Stimulated activated CD8-positive, alpha-beta memory T cell treated with anti-CD3 and anti-CD28 coated beads, Interleukin-15, amount 100 ng/mL, for 48 hours (primary cell): ENCODE measurements at regions not wholly inside any gene's neighbourhood (a gene's known extent, or its start where the extent isn't known, plus 50 kb on each side); places are given as distances from the start of the nearest gene placed in this dataset.
A peak's percentile ranks its signal among the peaks of the same experiment; 100 is the strongest.

Experiments used
- DNase-seq, 2 donors: peaks; one replicate each; pipeline ENCODE4 v3.0.0-alpha.2; 2020; ENCODE audit warnings: low read depth in 2 of 2

GRCh38 chr10:129140921-129141885 is 325.8 kb upstream of the MGMT start:
- DNase-seq, result no peak

- DNase-seq, result no peak
Measured at GRCh38 chr10:129151281-129151680, 315.8 kb upstream of the MGMT start.

- DNase-seq, result no peak
Measured at GRCh38 chr10:129156406-129156805, 310.6 kb upstream of the MGMT start.

- DNase-seq, result no peak
Measured at GRCh38 chr10:129157185-129157584, 309.9 kb upstream of the MGMT start.

- no peak for DNase-seq
Measured at GRCh38 chr10:129161150-129161549, 305.9 kb upstream of the MGMT start.

- DNase-seq, result no peak
Measured at GRCh38 chr10:129163531-129163930, 303.5 kb upstream of the MGMT start.

GRCh38 chr10:129165076-129165720 is 301.8 kb upstream of the MGMT start:
- no peak for DNase-seq

- no peak for DNase-seq
Measured at GRCh38 chr10:129165770-129166169, 301.3 kb upstream of the MGMT start.

GRCh38 chr10:129168660-129169059 is 298.4 kb upstream of the MGMT start:
- DNase-seq, result no peak

- DNase-seq, result no peak
Measured at GRCh38 chr10:129169115-129169514, 297.9 kb upstream of the MGMT start.

- no peak for DNase-seq
Measured at GRCh38 chr10:129170812-129171211, 296.2 kb upstream of the MGMT start.

- no peak for DNase-seq
Measured at GRCh38 chr10:129171812-129172211, 295.2 kb upstream of the MGMT start.

- DNase-seq, result no peak
Measured at GRCh38 chr10:129174232-129175014, 292.6 kb upstream of the MGMT start.

GRCh38 chr10:129179245-129179971 is 287.6 kb upstream of the MGMT start:
- no peak for DNase-seq

GRCh38 chr10:129179972-129180678 is 286.9 kb upstream of the MGMT start:
- DNase-seq, result no peak

- no peak for DNase-seq
Measured at GRCh38 chr10:129184196-129184595, 282.8 kb upstream of the MGMT start.

- no peak for DNase-seq
Measured at GRCh38 chr10:129187331-129187730, 279.7 kb upstream of the MGMT start.

- DNase-seq, result no peak
Measured at GRCh38 chr10:129191797-129192196, 275.2 kb upstream of the MGMT start.

GRCh38 chr10:129192344-129193128 is 274.5 kb upstream of the MGMT start:
- DNase-seq, result no peak

- peak in 1 of 2 donors; percentile 20 for DNase-seq
Measured at GRCh38 chr10:129193148-129193547, 273.9 kb upstream of the MGMT start.
